Heart right ventricle (tissue), 16 donors: ENCODE measurements at regions not wholly inside any gene's neighbourhood (a gene's known extent, or its start where the extent isn't known, plus 50 kb on each side); places are given as distances from the start of the nearest gene placed in this dataset.

Source experiments
- ATAC-seq, 8 donors: fragments of 200-7000 bp; cut with Tn5 transposase; one replicate each; pipeline ENCODE4 v1.9.1; 2020; ENCODE audit warnings: mild to moderate bottlenecking in 8 of 8, moderate library complexity in 8 of 8, moderate number of reproducible peaks in 1 of 8
- DNase-seq, 2 donors: peaks; one replicate each; pipeline ENCODE4 v3.0.0-alpha.2; 2020
- H3K27ac ChIP-seq, 10 donors: fragments of 200-600 bp; sonication (generic) in 2 of 10; one replicate each; pipeline versions ENCODE4 v1.5.0 to v1.8.0; 2020 to 2022; ENCODE audit warnings: mild to moderate bottlenecking in 3 of 10
- H3K27me3 ChIP-seq, 7 donors: fragments of 200-600 bp; one replicate each; pipeline ENCODE4 v1.8.0; 2021 to 2022; ENCODE audit warnings: mild to moderate bottlenecking in 2 of 7
- H3K36me3 ChIP-seq, 9 donors: fragments of 200-600 bp; sonication (generic) in 1 of 9; one replicate each; pipeline versions ENCODE4 v1.5.0 to v1.8.0; 2020 to 2022; ENCODE audit warnings: mild to moderate bottlenecking in 2 of 9
- H3K4me1 ChIP-seq, 9 donors: fragments of 200-600 bp; sonication (generic) in 1 of 9; one replicate each; pipeline versions ENCODE4 v1.5.0 to v1.8.0; 2020 to 2022; ENCODE audit warnings: mild to moderate bottlenecking in 4 of 9
- H3K4me3 ChIP-seq, 10 donors: fragments of 200-600 bp; sonication (generic) in 2 of 10; one replicate each; pipeline versions ENCODE4 v1.5.0 to v1.8.0; 2020 to 2022; ENCODE audit warnings: mild to moderate bottlenecking in 7 of 10, moderate library complexity in 2 of 10
- H3K9me3 ChIP-seq, 11 donors: fragments of 200-600 bp in 10 of 11; sonication (generic) in 2 of 11; one replicate each; pipeline versions ENCODE4 v1.5.0 to v1.8.0; 2013 to 2022; ENCODE audit warnings: mild to moderate bottlenecking in 2 of 11, control low read depth in 1 of 11, moderate library complexity in 1 of 11
- WGBS, 2 donors: extraction: QIAGEN DNeasy Blood & Tissue Kit; methylation state at CpG; one replicate each; pipeline ENCODE4 v1.1.7; 2013; ENCODE audit warnings: inconsistent platforms in 1 of 2; 5-methylcytosine and 5-hydroxymethylcytosine counted together
- intact Hi-C, 10 donors: fragments of 100-400 bp; cut with DNase I; formaldehyde crosslinking; loops; one replicate each; pipeline versions ENCODE4 v1.11.1 to v1.14.2; 2022
- TF ChIP-seq, protein P1 (sequence below), 9 donors: fragments of 200-600 bp; sonication (generic) in 2 of 9; IDR thresholded peaks; one replicate each; pipeline versions ENCODE4 v1.5.0 to v1.8.0; 2021 to 2022; ENCODE audit warnings: antibody characterized with exemption in 9 of 9, mild to moderate bottlenecking in 5 of 9, moderate library complexity in 1 of 9
- donor health status: Arrhythmogenic right ventricular cardiomyopathy.
- donor health status: ischemic (EF 13 %, LVEDD 7.1; RV severe dilation, severe dysfunction).
- donor health status: healthy with polysubstance abuse.
- donor health status: DM: no; HTN: yes; CAD: no.
- donor health status: DM: no; HTN: no; CAD: no.
- donor health status: ischemic (EF 25% LVEDD 6.9; RV normal size, moderate dysfunction).
- donor health status: ischemic (EF 25% LVEDD 5.7; RV mildly dilated, moderate dysfunction).
- donor health status: healthy.
- donor health status: DM: yes; HTN: yes; CAD: no.
- donor health status: Ischemic cardiomyopathy.
- donor health status: ischemic (EF 35%, LVEDD 5.7; RV mildly dilated, moderate dysfunction).
- donor health status: nonischemic (EF 11% LVEDD 7.7; RV severe dilation, severe dysfunction).
- donor health status: DM: yes; HTN: yes; CAD: no.
- donor health status: PGD.
- donor health status: ischemic (EF 29% LVEDD 5.4; RV normal size, mild dysfunction).
- donor health status: nonischemic (EF 23%, LVEDD 6.1; RV moderate dilation, normal function).

GRCh38 chr3:18135060-18135814 lies 289.9 kb downstream of the SATB1 start:
- no peaks in the 10 kb centered on the region for H3K27me3 ChIP-seq
- TF ChIP-seq, protein P1, sequence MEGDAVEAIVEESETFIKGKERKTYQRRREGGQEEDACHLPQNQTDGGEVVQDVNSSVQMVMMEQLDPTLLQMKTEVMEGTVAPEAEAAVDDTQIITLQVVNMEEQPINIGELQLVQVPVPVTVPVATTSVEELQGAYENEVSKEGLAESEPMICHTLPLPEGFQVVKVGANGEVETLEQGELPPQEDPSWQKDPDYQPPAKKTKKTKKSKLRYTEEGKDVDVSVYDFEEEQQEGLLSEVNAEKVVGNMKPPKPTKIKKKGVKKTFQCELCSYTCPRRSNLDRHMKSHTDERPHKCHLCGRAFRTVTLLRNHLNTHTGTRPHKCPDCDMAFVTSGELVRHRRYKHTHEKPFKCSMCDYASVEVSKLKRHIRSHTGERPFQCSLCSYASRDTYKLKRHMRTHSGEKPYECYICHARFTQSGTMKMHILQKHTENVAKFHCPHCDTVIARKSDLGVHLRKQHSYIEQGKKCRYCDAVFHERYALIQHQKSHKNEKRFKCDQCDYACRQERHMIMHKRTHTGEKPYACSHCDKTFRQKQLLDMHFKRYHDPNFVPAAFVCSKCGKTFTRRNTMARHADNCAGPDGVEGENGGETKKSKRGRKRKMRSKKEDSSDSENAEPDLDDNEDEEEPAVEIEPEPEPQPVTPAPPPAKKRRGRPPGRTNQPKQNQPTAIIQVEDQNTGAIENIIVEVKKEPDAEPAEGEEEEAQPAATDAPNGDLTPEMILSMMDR (IDR thresholded peaks at IDR 0.05), result no peak
- ATAC-seq (no peak), DNase-seq (no peak)
- no peak overlapping the region for H3K4me3 ChIP-seq
- H3K27ac ChIP-seq, result no peak overlapping the region
- no peaks in the 10 kb centered on the region for H3K4me1 ChIP-seq
- 87 to 90% methylated on average over 7 of the region's 7 CpGs for WGBS, 2 donors
- no peaks in the 10 kb centered on the region for H3K9me3 ChIP-seq
- H3K36me3 ChIP-seq, result no peaks in the 10 kb centered on the region
- intact Hi-C loops, result no loop called here

DNA sequence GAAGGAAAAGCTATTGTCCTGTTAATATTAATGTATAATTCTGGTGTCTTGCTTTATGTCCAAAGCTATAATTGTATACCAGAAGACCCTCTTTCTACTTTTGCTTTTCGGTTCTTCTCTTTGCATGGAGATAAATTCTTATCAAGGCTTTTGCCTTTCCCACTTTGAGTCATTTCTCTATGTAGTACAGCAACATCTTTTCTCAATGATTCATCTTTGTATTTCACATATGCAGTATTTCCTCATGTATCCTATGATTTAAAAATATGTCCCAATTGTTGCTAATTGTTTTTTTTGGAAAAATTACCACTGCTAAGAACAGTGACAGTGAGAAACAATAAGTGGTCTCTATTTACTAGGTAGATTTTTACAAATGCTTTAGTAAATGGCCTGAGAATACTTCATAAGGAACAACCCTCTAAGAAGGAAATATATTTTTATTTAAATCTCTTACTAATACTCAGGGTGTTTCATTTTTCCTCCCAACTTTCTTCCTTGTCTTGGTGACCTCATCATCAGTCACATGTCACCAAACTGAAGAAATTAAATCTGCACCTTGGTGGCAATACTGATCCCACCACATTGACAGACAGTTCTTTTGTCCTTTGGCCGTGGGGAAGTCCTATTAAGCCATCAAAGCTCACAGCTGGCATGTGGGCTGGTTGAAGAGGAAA lies 290.6 kb downstream of the SATB1 start:
- intact Hi-C loops, result no loop called here
- TF ChIP-seq, protein P1 (IDR thresholded peaks at IDR 0.05), result no peak
- Histone ChIP-seq H3K9me3 (no peaks in the 10 kb centered on the region), H3K4me1 (no peaks in the 10 kb centered on the region), H3K36me3 (no peaks in the 10 kb centered on the region), H3K27ac (no peak overlapping the region), H3K4me3 (no peak overlapping the region), H3K27me3 (no peaks in the 10 kb centered on the region)
- no peak for ATAC-seq
- DNase-seq, result no peak
- WGBS, 2 donors, result 67 to 68% methylated on average over 2 of the region's 2 CpGs

DNA sequence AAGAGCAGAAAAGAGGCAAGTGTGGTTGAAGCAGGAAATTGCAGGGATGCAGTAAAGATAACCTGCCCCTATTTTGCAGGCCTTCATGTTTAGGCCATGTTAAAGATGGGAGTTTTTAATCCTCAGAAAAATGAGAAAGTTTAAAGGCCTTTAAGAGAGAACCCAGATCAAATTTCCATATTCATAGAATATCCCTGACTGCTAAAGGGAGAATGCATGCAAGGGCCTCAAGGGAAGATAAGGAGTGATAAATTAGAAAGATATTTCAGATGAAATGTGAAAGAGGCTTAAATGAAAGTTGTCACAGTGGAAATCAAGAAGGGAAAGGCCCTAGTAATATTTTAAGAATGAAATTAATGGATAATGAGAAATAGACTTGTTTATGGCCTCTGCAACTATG lies 292.1 kb downstream of the SATB1 start:
- H3K9me3 ChIP-seq, result no peaks in the 10 kb centered on the region
- H3K36me3 ChIP-seq, result no peaks in the 10 kb centered on the region
- ATAC-seq, result no peak
- TF ChIP-seq, protein P1 (IDR thresholded peaks at IDR 0.05), result no peak
- H3K27ac ChIP-seq, result no peak overlapping the region
- intact Hi-C loops, result no loop called here
- H3K4me3 ChIP-seq, result no peak overlapping the region
- no peaks in the 10 kb centered on the region for H3K4me1 ChIP-seq
- DNase-seq, result no peak
- no peaks in the 10 kb centered on the region for H3K27me3 ChIP-seq

DNA sequence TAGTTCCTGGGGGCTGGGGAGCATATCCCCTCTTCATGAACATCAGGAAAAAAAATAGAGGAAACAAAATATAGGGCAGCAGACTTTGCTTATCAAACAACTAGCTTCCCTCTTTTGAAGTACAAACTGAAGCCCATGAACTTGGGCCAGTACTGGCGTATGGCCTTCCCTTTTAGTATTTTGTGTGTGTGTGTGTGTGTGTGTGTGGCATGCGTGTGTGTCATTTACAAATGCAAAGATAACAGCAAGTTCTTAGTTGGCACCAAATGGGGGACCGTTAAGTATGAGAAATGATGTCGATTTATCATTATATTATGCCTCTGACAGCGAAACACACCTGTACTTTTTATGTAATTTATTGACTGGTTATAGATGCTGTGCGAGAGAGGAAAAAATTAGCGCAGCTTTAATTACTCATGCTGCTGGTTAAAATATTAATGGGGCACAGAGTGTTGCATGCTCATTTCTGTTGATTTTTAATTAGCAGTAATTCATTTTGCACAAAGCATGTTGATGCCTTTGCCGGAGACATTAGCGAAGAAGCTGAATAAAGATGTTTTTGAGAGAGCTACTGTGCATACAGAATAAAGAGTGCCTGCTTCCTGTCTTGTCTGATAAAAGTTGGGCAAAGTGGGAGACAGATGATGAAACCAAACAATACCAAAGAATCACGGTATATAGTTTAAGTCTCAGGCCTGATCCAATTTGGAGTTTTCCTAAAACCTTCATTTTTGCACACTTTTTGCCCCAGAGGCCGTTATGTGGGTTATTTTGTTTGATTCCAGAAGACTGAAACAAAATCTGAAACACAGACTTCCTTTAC lies 297.1 kb downstream of the SATB1 start:
- WGBS, 2 donors, result 77 to 81% methylated on average over 11 of the region's 11 CpGs

More for the DNA sequence above, 297.1 kb downstream of the SATB1 start:
- Histone ChIP-seq H3K4me3 (no peak overlapping the region), H3K27me3 (no peaks in the 10 kb centered on the region), H3K27ac (no peak overlapping the region), H3K36me3 (no peaks in the 10 kb centered on the region), H3K9me3 (no peaks in the 10 kb centered on the region), H3K4me1 (no peaks in the 10 kb centered on the region)
- ATAC-seq (no peak), DNase-seq (no peak)
- TF ChIP-seq, protein P1 (IDR thresholded peaks at IDR 0.05), result no peak
- intact Hi-C loops, result no loop called here
